GM23248 (cell line): ENCODE measurements at regions not wholly inside any gene's neighbourhood (a gene's known extent, or its start where the extent isn't known, plus 50 kb on each side); places are given as distances from the start of the nearest gene placed in this dataset.

Experiments used
- EZH2 ChIP-seq: fragments of 200-600 bp; sonication (generic); IDR thresholded peaks from 2 replicates; pipeline ENCODE4 v1.6.1; 2018; ENCODE audit warnings: antibody characterized with exemption, mild to moderate bottlenecking; ENCODE audit not compliant: insufficient read depth, poor library complexity, severe bottlenecking
- EZH2phosphoT487 ChIP-seq: fragments of 200-600 bp; sonication (generic); IDR thresholded peaks from 2 replicates; pipeline ENCODE4 v1.6.1; 2018; ENCODE audit warnings: antibody characterized with exemption, moderate library complexity, mild to moderate bottlenecking, low read depth; ENCODE audit not compliant: insufficient read depth

- TF ChIP-seq EZH2: no peak
- no peak for TF ChIP-seq EZH2phosphoT487
Observed at GRCh38 chr9:2985343-2985742, 141.4 kb upstream of the PUM3 start.
